ENCODE measurements at regions not wholly inside any gene's neighbourhood (a gene's known extent, or its start where the extent isn't known, plus 50 kb on each side); places are given as distances from the start of the nearest gene placed in this dataset.

DNA sequence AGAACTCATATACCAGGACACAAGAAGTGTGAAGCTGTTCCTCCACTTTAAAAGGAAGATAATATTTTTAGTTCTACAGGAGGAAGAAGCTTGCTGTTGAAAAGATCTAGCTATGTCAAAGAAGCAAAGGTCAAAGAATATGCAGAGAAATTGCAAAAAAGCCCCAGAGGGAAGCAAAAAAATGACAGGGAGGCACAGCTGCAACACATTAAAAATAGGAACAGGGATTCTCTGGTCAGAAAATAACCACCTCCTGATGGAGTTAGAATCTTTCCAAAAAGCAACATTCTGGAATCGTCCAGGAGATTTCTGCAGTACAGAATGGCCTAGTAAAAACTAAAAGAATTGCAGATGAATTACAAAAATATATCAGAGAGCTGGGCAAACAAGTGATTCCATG lies 238.9 kb upstream of the PRMT6 start:
- TF ChIP-seq, protein P1, sequence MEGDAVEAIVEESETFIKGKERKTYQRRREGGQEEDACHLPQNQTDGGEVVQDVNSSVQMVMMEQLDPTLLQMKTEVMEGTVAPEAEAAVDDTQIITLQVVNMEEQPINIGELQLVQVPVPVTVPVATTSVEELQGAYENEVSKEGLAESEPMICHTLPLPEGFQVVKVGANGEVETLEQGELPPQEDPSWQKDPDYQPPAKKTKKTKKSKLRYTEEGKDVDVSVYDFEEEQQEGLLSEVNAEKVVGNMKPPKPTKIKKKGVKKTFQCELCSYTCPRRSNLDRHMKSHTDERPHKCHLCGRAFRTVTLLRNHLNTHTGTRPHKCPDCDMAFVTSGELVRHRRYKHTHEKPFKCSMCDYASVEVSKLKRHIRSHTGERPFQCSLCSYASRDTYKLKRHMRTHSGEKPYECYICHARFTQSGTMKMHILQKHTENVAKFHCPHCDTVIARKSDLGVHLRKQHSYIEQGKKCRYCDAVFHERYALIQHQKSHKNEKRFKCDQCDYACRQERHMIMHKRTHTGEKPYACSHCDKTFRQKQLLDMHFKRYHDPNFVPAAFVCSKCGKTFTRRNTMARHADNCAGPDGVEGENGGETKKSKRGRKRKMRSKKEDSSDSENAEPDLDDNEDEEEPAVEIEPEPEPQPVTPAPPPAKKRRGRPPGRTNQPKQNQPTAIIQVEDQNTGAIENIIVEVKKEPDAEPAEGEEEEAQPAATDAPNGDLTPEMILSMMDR (conservative IDR thresholded peaks at IDR 0.05) = no peak
- no peak for TF ChIP-seq EZH2 (IDR thresholded peaks at IDR 0.05; ENCODE audit: low read depth)

Data from PC-9 (cell line).